GM12892 (cell line): ENCODE measurements at regions not wholly inside any gene's neighbourhood (a gene's known extent, or its start where the extent isn't known, plus 50 kb on each side); places are given as distances from the start of the nearest gene placed in this dataset.

Source experiments
- POLR2A ChIP-seq: IDR thresholded peaks from 2 replicates; pipeline ENCODE4 v1.6.1; 2011; ENCODE audit warnings: low read depth, low read length, control low read depth
- POLR2AphosphoS5 ChIP-seq: IDR thresholded peaks from 2 replicates; pipeline ENCODE4 v1.6.1; 2011; ENCODE audit warnings: low read depth, low read length, control low read depth
- TAF1 ChIP-seq: IDR thresholded peaks from 2 replicates; pipeline ENCODE4 v1.6.1; 2011; ENCODE audit warnings: low read depth, mild to moderate bottlenecking, control low read depth, low read length, borderline replicate concordance

DNA sequence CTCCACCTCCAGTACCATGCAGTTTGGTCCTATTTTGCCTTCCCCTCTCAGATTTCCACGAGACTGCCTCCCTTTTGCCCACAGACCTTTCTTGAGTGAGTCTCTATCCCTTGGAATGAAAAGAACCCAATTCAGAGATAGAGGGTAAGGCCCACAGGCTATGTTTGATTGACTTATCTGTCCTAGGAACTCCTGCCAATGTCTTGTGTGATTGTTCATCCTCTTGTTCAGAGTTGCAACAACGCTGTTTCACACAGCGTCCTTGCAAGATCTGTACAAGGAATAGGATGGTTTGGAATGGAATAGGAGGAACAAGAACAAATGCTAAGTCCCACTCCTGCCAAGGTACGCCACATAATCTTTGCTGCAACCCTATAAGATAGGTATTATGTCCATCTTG lies 142.2 kb upstream of the ABCA1 start:
- no peak for TF ChIP-seq POLR2A
- TF ChIP-seq POLR2AphosphoS5 = no peak
- no peak for TF ChIP-seq TAF1
